CD4-positive, CD25-positive, alpha-beta regulatory T cell (primary cell): ENCODE measurements at regions not wholly inside any gene's neighbourhood (a gene's known extent, or its start where the extent isn't known, plus 50 kb on each side); places are given as distances from the start of the nearest gene placed in this dataset.

ENCODE experiments used
- ATAC-seq, 2 donors: fragments of 150-1000 bp; cut with Tn5 transposase; one replicate each; pipeline ENCODE4 v1.10.0; 2021; ENCODE audit warnings: low read depth in 2 of 2, moderate number of reproducible peaks in 2 of 2, moderate library complexity in 1 of 2
- DNase-seq, 3 donors: peaks; one replicate each; pipeline versions ENCODE4 v3.0.0 to v3.0.0-alpha.2; 2012 to 2022; ENCODE audit warnings: mixed read lengths in 1 of 3
- H3K27ac ChIP-seq: one replicate; pipeline ENCODE4 v1.7.0; 2013; ENCODE audit warnings: mild to moderate bottlenecking, low read length; ENCODE audit not compliant: insufficient read depth, poor library complexity, severe bottlenecking
- H3K27me3 ChIP-seq: one replicate; pipeline ENCODE4 v1.7.0; 2013; ENCODE audit warnings: low read length; ENCODE audit not compliant: control insufficient read depth, insufficient read depth
- H3K36me3 ChIP-seq: one replicate; pipeline ENCODE4 v1.7.0; 2013; ENCODE audit warnings: mild to moderate bottlenecking, low read length, moderate library complexity; ENCODE audit not compliant: control insufficient read depth, insufficient read depth
- H3K4me1 ChIP-seq: 2 replicates; pipeline ENCODE4 v1.7.0; 2013; ENCODE audit warnings: mild to moderate bottlenecking, low read length; ENCODE audit not compliant: insufficient read depth, control insufficient read depth, poor library complexity, severe bottlenecking
- H3K4me3 ChIP-seq: one replicate; pipeline ENCODE4 v1.7.0; 2013; ENCODE audit warnings: low read depth, mild to moderate bottlenecking, low read length, moderate library complexity
- H3K9me3 ChIP-seq, 2 experiments: 1 replicate in 1 of 2; 2 replicates in 1 of 2; pipeline ENCODE4 v1.7.0; 2013; ENCODE audit warnings: low read length in 2 of 2, mild to moderate bottlenecking in 1 of 2, moderate library complexity in 1 of 2; ENCODE audit not compliant: control insufficient read depth in 2 of 2
- H3K27ac Mint-ChIP-seq, 3 donors: one replicate each; pipeline ENCODE4 v1.8.0; 2020 to 2022; ENCODE audit warnings: mild to moderate bottlenecking in 3 of 3, mixed read lengths in 3 of 3, moderate library complexity in 2 of 3
- H3K27me3 Mint-ChIP-seq: one replicate; pipeline ENCODE4 v1.8.0; 2022; ENCODE audit warnings: mild to moderate bottlenecking, mixed read lengths
- H3K36me3 Mint-ChIP-seq: one replicate; pipeline ENCODE4 v1.8.0; 2020; ENCODE audit warnings: mixed read lengths
- H3K4me1 Mint-ChIP-seq, 4 donors: one replicate each; pipeline ENCODE4 v1.8.0; 2020 to 2022; ENCODE audit warnings: mixed read lengths in 4 of 4, mild to moderate bottlenecking in 1 of 4
- H3K4me3 Mint-ChIP-seq, 4 donors: one replicate each; pipeline ENCODE4 v1.8.0; 2020 to 2022; ENCODE audit warnings: mild to moderate bottlenecking in 4 of 4, mixed read lengths in 4 of 4, moderate library complexity in 3 of 4
- H3K9me3 Mint-ChIP-seq, 7 donors: one replicate each; pipeline ENCODE4 v1.8.0; 2020 to 2022; ENCODE audit warnings: mixed read lengths in 7 of 7, mild to moderate bottlenecking in 3 of 7, moderate library complexity in 2 of 7

DNA sequence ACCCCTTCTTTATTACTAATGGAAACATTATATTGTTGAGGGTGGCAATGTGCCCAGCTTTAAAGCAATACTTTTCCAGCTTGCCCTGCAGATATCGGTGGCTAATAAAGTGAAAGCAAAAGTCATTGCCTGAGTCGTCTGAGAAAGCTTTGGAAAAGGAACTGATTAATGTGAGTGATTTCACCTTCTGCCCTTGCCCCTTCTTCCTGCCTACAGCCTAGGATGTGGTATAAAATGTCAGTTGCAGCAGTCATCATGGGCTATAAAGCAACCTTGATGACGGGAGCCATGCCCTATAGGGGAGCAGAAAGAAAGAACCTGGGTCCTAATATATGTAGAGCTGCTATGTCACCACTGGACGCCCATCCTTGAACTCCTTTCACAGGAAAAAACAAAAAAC is 132.4 kb upstream of the USP9X start:
- Histone ChIP-seq H3K27ac (no peak overlapping the region), H3K36me3 (no peaks in the 10 kb centered on the region), H3K4me1 (no peaks in the 10 kb centered on the region), H3K4me3 (peak overlapping the region; percentile 64), H3K9me3 (no peaks in the 10 kb centered on the region), H3K27me3 (no peaks in the 10 kb centered on the region)
- Mint-ChIP-seq H3K36me3 (no peaks in the 10 kb centered on the region), H3K4me3 (peak overlapping the region; percentile 3 to 81 (median 67)), H3K27me3 (no peaks in the 10 kb centered on the region), H3K27ac (no peak overlapping the region), H3K4me1 (peaks cover 0 to 12% (median 0%) of the 10 kb centered on the region in 4 donors), H3K9me3 (peaks cover 0 to 5% (median 1%) of the 10 kb centered on the region in 7 donors)
- ATAC-seq: peak; percentile 47 to 50
- peak in 1 of 3 donors; percentile 60 for DNase-seq

DNA sequence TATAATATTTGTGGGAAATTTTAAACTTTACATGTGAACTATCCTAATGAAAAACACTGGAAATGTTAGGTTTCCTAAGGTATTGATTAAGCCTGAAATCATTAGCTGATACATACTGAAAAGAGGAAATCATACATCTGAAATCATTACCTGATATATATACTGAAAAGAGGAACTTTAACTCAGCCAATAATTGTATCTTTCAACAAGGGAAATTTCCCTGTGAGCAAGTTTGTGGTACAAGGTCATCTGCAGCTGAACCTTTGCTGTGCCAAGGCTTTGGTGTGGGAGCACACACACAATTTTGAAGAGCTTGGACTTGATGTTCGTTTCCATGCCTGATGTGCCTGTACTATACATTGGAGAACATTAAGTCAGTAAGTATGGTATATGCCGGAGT is 131.9 kb upstream of the USP9X start:
- DNase-seq (no peak), ATAC-seq (no peak)
- no peak overlapping the region for H3K27ac Mint-ChIP-seq
- H3K4me3 Mint-ChIP-seq: peak overlapping the region in 2 of 4 donors; percentile 3 to 81
- Histone ChIP-seq H3K4me1 (no peaks in the 10 kb centered on the region), H3K27me3 (no peaks in the 10 kb centered on the region), H3K9me3 (no peaks in the 10 kb centered on the region), H3K27ac (no peak overlapping the region), H3K36me3 (no peaks in the 10 kb centered on the region), H3K4me3 (no peak overlapping the region)
- no peaks in the 10 kb centered on the region for H3K27me3 Mint-ChIP-seq
- H3K36me3 Mint-ChIP-seq: no peaks in the 10 kb centered on the region
- H3K9me3 Mint-ChIP-seq: peaks cover 0 to 5% (median 1%) of the 10 kb centered on the region in 7 donors
- peaks cover 0 to 12% (median 0%) of the 10 kb centered on the region in 4 donors for H3K4me1 Mint-ChIP-seq

DNA sequence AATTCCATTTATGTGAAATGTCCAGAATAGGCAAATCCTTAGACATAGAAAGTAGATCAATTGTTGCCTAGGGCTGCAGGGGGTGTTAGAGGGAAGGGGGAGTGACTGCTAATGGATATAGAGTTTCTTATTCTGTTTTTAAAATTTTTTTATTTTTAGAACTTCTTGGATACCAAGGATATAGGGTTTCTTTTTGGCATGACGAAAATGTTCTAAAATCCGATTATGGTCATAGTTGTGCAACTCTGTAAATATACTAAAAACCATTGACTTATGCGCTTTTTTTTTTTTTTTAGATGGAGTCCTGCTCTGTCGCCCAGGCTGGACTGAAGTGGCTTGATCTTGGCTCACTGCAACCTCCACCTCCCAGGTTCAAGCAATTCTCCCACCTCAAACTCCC is 125.2 kb upstream of the USP9X start:
- no peaks in the 10 kb centered on the region for H3K36me3 Mint-ChIP-seq
- DNase-seq: no peak
- H3K4me1 ChIP-seq: no peaks in the 10 kb centered on the region
- no peaks in the 10 kb centered on the region for H3K27me3 ChIP-seq
- no peak for ATAC-seq
- H3K27me3 Mint-ChIP-seq: no peaks in the 10 kb centered on the region
- no peak overlapping the region for H3K4me3 Mint-ChIP-seq
- no peaks in the 10 kb centered on the region for H3K9me3 ChIP-seq
- H3K4me3 ChIP-seq: no peak overlapping the region
- H3K36me3 ChIP-seq: no peaks in the 10 kb centered on the region
- H3K9me3 Mint-ChIP-seq: peaks cover 0 to 4% (median 0%) of the 10 kb centered on the region in 7 donors
- no peaks in the 10 kb centered on the region for H3K4me1 Mint-ChIP-seq
- H3K27ac ChIP-seq: no peak overlapping the region
- no peak overlapping the region for H3K27ac Mint-ChIP-seq

DNA sequence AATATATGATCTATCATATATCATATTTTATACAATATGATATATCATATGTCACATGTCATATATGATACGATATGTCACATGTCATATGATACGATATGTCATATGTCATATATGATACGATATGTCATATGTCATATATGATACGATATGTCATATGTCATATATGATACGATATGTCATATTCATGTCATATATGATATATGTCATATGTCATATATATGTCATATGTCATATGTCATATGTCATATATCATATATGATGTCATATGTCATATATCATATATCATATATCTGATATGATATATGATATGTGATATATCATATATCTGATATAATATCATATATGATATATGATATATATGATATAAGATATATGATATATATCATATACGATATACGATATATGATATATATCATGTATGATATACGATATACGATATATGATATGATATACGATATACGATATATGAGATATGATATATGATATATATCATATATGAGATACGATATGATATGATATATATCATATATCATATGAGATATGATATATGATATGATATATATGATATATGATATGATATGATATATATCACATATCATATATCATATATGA is 122.3 kb upstream of the USP9X start:
- H3K9me3 Mint-ChIP-seq: peaks cover 0 to 3% (median 0%) of the 10 kb centered on the region in 7 donors

DNA sequence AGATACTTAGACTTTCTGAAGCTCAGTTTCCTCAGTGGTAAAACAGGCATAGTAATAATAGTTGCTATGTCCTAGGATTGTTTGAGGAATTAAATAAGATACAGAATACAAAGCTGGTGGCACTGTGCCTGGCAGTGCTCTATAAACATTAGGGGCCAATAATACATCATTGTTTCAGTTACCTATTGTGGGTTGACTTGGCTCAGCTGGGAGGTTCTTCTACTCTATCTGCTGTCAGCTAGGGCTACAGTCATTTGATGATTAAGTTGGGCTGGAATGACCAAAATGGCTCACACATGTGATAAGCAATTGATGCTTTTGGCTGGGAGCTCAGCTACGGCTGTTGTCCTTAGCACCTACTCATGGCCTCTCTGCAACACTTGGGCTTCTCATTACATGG is 121.2 kb upstream of the USP9X start:
- no peaks in the 10 kb centered on the region for H3K27me3 ChIP-seq
- H3K36me3 Mint-ChIP-seq: no peaks in the 10 kb centered on the region
- no peaks in the 10 kb centered on the region for H3K4me1 Mint-ChIP-seq
- no peak overlapping the region for H3K4me3 Mint-ChIP-seq
- no peak for DNase-seq
- no peak for ATAC-seq
- H3K4me3 ChIP-seq: no peak overlapping the region
- H3K9me3 Mint-ChIP-seq: peaks cover 0 to 3% (median 0%) of the 10 kb centered on the region in 7 donors
- H3K9me3 ChIP-seq: no peaks in the 10 kb centered on the region
- H3K27ac Mint-ChIP-seq: peak overlapping the region in 1 of 3 donors; percentile 12
- H3K27ac ChIP-seq: no peak overlapping the region
- H3K4me1 ChIP-seq: no peaks in the 10 kb centered on the region
- no peaks in the 10 kb centered on the region for H3K36me3 ChIP-seq
- H3K27me3 Mint-ChIP-seq: no peaks in the 10 kb centered on the region

More for the DNA sequence above, 122.3 kb upstream of the USP9X start:
- H3K36me3 Mint-ChIP-seq: no peaks in the 10 kb centered on the region
- no peaks in the 10 kb centered on the region for H3K27me3 Mint-ChIP-seq
- no peak overlapping the region for H3K27ac Mint-ChIP-seq
- Histone ChIP-seq H3K4me1 (no peaks in the 10 kb centered on the region), H3K27me3 (no peaks in the 10 kb centered on the region), H3K27ac (no peak overlapping the region), H3K9me3 (no peaks in the 10 kb centered on the region), H3K4me3 (no peak overlapping the region), H3K36me3 (no peaks in the 10 kb centered on the region)
- H3K4me1 Mint-ChIP-seq: no peaks in the 10 kb centered on the region
- DNase-seq (no peak), ATAC-seq (no peak)
- no peak overlapping the region for H3K4me3 Mint-ChIP-seq

DNA sequence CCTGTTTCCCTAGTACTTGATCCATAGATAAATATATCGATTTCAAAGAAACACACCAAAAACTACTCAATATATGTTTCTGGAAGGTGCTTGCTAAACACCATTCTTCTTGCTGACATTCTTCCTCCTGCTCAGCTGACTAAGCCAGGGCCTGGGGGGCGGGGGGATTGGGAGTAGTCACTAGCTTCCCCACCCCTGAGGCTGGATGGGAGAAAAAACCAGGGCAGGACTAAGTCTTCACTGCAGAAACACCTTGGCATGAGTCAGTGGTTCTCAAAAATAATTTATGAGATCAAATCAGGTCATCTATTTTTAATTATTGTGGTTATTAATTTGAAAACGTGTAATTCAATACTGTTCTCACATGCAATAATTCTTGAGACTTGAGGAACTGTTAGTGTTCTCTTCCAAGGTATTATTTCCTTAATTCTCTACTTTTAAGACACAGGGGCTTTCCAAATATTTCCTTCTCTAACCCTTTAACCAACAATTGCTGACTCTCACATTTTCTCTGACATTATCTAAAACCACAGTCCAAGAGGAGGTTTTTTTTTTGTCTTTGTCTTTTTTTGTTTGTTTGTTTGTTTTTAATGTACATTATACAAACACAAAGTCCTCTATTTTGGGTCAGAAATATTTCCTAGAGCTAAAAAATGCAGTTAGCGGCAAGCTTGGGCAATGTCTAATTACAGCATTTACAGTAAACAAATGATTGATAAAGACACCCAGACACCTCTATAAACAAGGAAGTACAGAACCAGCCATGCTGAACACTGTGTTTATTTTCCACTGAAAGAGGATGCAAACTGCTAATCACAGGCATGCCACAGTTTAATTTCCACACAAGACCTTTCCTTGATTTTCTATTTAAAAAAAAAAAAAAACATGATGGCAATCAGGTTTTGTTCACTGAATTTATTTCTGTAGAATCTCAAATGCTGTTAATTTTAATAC is 120.3 kb upstream of the USP9X start:
- H3K4me1 Mint-ChIP-seq: peaks cover 0 to 2% (median 0%) of the 10 kb centered on the region in 4 donors
- H3K27ac Mint-ChIP-seq: no peak overlapping the region

DNA sequence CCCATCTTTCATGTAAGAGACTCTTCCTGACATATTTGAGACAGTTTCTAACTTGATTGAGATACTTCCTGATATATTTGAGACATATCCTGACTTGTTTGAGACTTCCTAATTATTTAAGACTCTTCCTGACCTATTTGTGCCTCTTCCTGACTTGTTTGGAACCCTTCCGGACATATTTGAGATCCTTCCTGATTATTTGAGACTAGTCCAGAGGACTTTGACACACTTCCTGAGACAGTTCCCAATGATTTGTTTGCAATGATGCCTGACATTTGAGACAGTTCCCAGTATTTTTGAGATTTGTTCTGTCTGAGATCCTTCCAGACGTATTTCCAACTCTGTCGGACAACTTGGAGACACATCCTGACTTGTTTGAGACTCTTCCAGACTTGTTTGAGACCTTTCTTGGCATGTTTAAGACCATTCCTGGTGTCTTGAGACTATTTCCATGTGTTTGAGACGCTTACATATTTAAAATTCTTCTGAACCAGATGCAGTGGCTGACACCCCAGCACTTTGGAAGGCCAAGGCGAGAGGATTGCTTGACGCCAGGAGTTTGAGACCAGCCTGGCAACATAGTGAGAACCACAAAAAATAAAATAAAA is 118.9 kb upstream of the USP9X start:
- no peak overlapping the region for H3K4me3 Mint-ChIP-seq

More for the DNA sequence above, 120.3 kb upstream of the USP9X start:
- ATAC-seq (no peak), DNase-seq (no peak)
- H3K36me3 Mint-ChIP-seq: no peaks in the 10 kb centered on the region
- Histone ChIP-seq H3K36me3 (no peaks in the 10 kb centered on the region), H3K27ac (no peak overlapping the region), H3K9me3 (no peaks in the 10 kb centered on the region), H3K4me3 (no peak overlapping the region), H3K4me1 (no peaks in the 10 kb centered on the region), H3K27me3 (no peaks in the 10 kb centered on the region)
- H3K4me3 Mint-ChIP-seq: no peak overlapping the region
- H3K9me3 Mint-ChIP-seq: peaks cover 0 to 3% (median 0%) of the 10 kb centered on the region in 7 donors
- H3K27me3 Mint-ChIP-seq: no peaks in the 10 kb centered on the region

More for the DNA sequence above, 118.9 kb upstream of the USP9X start:
- Mint-ChIP-seq H3K9me3 (peaks cover 0 to 3% (median 0%) of the 10 kb centered on the region in 7 donors), H3K4me1 (peaks cover 0 to 2% (median 0%) of the 10 kb centered on the region in 4 donors), H3K27ac (no peak overlapping the region), H3K36me3 (no peaks in the 10 kb centered on the region), H3K27me3 (no peaks in the 10 kb centered on the region)
- ATAC-seq: no peak
- no peak overlapping the region for H3K27ac ChIP-seq
- no peaks in the 10 kb centered on the region for H3K4me1 ChIP-seq
- no peaks in the 10 kb centered on the region for H3K9me3 ChIP-seq
- no peak for DNase-seq
- H3K36me3 ChIP-seq: no peaks in the 10 kb centered on the region
- H3K4me3 ChIP-seq: no peak overlapping the region
- H3K27me3 ChIP-seq: no peaks in the 10 kb centered on the region
